SK-N-MC (cell line): ENCODE measurements at regions not wholly inside any gene's neighbourhood (a gene's known extent, or its start where the extent isn't known, plus 50 kb on each side); places are given as distances from the start of the nearest gene placed in this dataset.

Source experiments
- EZH2 ChIP-seq: fragments of 200-600 bp; sonication (generic); IDR thresholded peaks from one replicate; pipeline ENCODE4 v1.6.1; 2017; ENCODE audit warnings: antibody characterized with exemption
- FOXP2 ChIP-seq: optimal IDR thresholded peaks from 2 replicates; pipeline ENCODE3; 2011; ENCODE audit warnings: mild to moderate bottlenecking, moderate library complexity; ENCODE audit not compliant: insufficient read depth; ENCODE audit errors: extremely low read length, control extremely low read depth
- POLR2AphosphoS5 ChIP-seq: IDR thresholded peaks from 2 replicates; pipeline ENCODE4 v1.6.1; 2012; ENCODE audit warnings: mild to moderate bottlenecking, low read depth, low read length, borderline replicate concordance

GRCh38 chr9:82397534-82397933 lies 409.0 kb downstream of the SPATA31D1 start:
- TF ChIP-seq POLR2AphosphoS5 (no peak), EZH2 (no peak), FOXP2 (no peak)
